ENCODE measurements at regions not wholly inside any gene's neighbourhood (a gene's known extent, or its start where the extent isn't known, plus 50 kb on each side); places are given as distances from the start of the nearest gene placed in this dataset.

DNA sequence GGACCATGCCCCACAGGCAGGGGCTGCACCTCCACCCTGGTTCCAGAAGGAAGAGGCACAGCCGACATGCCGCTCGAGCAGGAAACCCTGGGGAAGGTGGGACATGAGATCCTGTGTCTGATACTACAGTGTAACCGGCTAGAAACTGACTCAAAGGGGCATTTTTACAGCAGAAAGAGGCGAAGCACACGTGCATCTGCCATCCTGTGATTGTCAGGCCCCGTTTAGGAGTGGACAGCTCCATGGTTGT lies 62.7 kb downstream of the SIK1 start:
- intact Hi-C loops (cut with DNase I; ENCODE audit: low total_unique reads) = no loop called here
- TF ChIP-seq POLR2A (IDR thresholded peaks at IDR 0.05) = no peak
- no peak for TF ChIP-seq CTCF (IDR thresholded peaks at IDR 0.05)
- no peak overlapping the region for H3K27ac ChIP-seq
- H3K4me3 ChIP-seq = no peak overlapping the region
- no peaks in the 10 kb centered on the region for H3K9me3 ChIP-seq
- DNase-seq = no peak
- H3K27me3 ChIP-seq = no peaks in the 10 kb centered on the region
- no peaks in the 10 kb centered on the region for H3K36me3 ChIP-seq
- no peaks in the 10 kb centered on the region for H3K4me1 ChIP-seq

GRCh38 chr21:43363506-43364260 lies 63.2 kb downstream of the SIK1 start:
- Histone ChIP-seq H3K27ac (no peak overlapping the region), H3K4me3 (no peak overlapping the region), H3K4me1 (no peaks in the 10 kb centered on the region), H3K9me3 (no peaks in the 10 kb centered on the region), H3K27me3 (no peaks in the 10 kb centered on the region), H3K36me3 (no peaks in the 10 kb centered on the region)
- TF ChIP-seq CTCF (IDR thresholded peaks at IDR 0.05) = no peak
- TF ChIP-seq POLR2A (IDR thresholded peaks at IDR 0.05) = no peak
- intact Hi-C loops (cut with DNase I; ENCODE audit: low total_unique reads) = no loop called here
- DNase-seq = no peak

GRCh38 chr21:43362915-43363314 lies 64.0 kb downstream of the SIK1 start:
- no peaks in the 10 kb centered on the region for H3K9me3 ChIP-seq
- peak overlapping the region in 1 of 2 donors; percentile 73 for H3K27ac ChIP-seq
- DNase-seq = no peak
- no peaks in the 10 kb centered on the region for H3K4me1 ChIP-seq
- no peak overlapping the region for H3K4me3 ChIP-seq
- intact Hi-C loops (cut with DNase I; ENCODE audit: low total_unique reads) = no loop called here
- H3K36me3 ChIP-seq = no peaks in the 10 kb centered on the region
- no peak for TF ChIP-seq POLR2A (IDR thresholded peaks at IDR 0.05)
- TF ChIP-seq CTCF (IDR thresholded peaks at IDR 0.05) = no peak
- H3K27me3 ChIP-seq = no peaks in the 10 kb centered on the region

DNA sequence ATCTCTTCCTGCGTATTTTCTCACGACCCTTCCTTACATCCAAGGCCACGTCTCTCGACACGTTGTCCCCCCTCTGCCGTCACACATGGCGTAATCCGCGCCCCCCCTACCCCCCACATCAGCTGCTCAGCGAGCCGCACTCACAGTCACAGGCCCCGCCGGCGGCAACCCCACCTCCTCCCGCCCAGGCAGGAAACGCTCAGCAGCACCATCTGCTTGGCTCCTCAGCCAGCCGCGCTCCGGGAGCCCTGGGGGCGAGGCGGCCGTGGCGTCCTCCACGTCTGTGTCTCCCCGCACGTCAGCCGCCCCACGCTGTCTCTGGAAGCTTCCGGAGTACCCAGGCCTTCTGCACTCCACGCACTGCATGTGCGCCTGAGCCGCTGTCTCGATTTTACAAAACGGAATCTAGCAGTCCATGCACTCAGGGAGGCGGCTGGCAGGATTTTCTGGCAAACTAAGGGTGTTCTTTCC lies 64.6 kb downstream of the SIK1 start:
- H3K4me1 ChIP-seq = no peaks in the 10 kb centered on the region
- H3K27me3 ChIP-seq = no peaks in the 10 kb centered on the region
- intact Hi-C loops (cut with DNase I; ENCODE audit: low total_unique reads) = no loop called here
- peak overlapping the region; percentile 30 to 73 for H3K27ac ChIP-seq
- no peaks in the 10 kb centered on the region for H3K36me3 ChIP-seq
- peak; percentile 42 for DNase-seq
- H3K4me3 ChIP-seq = no peak overlapping the region
- no peaks in the 10 kb centered on the region for H3K9me3 ChIP-seq
- TF ChIP-seq POLR2A (IDR thresholded peaks at IDR 0.05) = peak in 1 of 2 donors; percentile 9
- peak in 1 of 4 experiments; percentile 16 for TF ChIP-seq CTCF (IDR thresholded peaks at IDR 0.05)

DNA sequence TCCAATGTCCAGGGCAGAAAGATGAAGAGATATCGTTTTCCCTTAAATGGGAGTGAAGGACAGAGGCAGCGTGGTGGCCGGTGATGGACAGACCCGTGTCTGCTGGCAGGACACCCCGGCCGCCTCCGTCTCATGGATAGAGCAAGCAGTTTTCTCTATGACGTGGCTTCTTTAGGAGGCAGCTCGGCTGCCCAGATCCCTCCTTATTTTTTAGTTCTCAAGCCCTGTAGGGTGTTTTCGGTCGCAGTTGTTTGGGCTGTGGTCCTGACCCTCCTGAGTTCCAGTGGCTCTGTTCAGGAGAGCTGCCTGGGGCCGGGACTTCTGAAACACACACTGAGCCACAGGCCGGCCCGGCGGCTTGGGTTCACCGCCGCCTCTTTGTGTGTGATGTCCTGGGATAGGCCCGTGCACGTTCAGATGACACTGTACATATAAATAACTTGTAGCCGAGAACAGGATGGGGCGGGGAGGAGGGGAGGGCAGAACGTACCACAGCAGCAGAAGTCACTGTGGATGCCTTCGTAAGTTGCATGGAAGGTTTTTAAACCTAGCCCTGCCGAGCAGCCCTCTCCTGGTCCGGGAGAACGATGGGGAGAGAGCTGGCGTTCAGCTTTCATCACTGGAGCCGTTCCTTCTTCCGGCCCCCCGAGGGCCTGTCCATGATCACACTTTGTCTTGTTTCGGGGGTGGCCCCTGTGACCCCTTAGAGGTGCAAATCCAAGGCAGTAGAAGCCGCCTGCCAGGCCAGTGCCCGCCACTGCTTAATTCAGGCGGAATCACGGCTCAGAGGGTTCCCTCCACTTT lies 65.2 kb downstream of the SIK1 start:
- Histone ChIP-seq H3K27me3 (no peaks in the 10 kb centered on the region), H3K4me3 (no peak overlapping the region), H3K9me3 (no peaks in the 10 kb centered on the region), H3K4me1 (no peaks in the 10 kb centered on the region), H3K27ac (peak overlapping the region; percentile 30 to 73), H3K36me3 (no peaks in the 10 kb centered on the region)
- intact Hi-C loops (cut with DNase I; ENCODE audit: low total_unique reads) = no loop called here
- no peak for DNase-seq
- TF ChIP-seq CTCF (IDR thresholded peaks at IDR 0.05) = no peak
- TF ChIP-seq POLR2A (IDR thresholded peaks at IDR 0.05) = no peak

Measured in uterus (tissue), 3 donors.